Loucy (cell line): ENCODE measurements at regions not wholly inside any gene's neighbourhood (a gene's known extent, or its start where the extent isn't known, plus 50 kb on each side); places are given as distances from the start of the nearest gene placed in this dataset.

Source experiments
- H2AFZ ChIP-seq: fragments of 200-600 bp; sonication (generic); 2 replicates; pipeline ENCODE4 v1.6.0; 2016; ENCODE audit warnings: antibody characterized with exemption, mild to moderate bottlenecking, low read length, moderate library complexity
- H3F3A ChIP-seq: fragments of 200-600 bp; 2 replicates; pipeline ENCODE4 v1.6.0; 2016; ENCODE audit warnings: antibody characterized with exemption, low read depth, mild to moderate bottlenecking
- H3K27me3 ChIP-seq: fragments of 200-600 bp; sonication (generic); 2 replicates; pipeline ENCODE4 v1.6.1; 2014; ENCODE audit warnings: low read length, mild to moderate bottlenecking; ENCODE audit not compliant: insufficient read depth, poor library complexity, severe bottlenecking
- H3K36me3 ChIP-seq: fragments of 200-600 bp; sonication (generic); 2 replicates; pipeline ENCODE4 v1.6.1; 2016; ENCODE audit warnings: low read length; ENCODE audit not compliant: insufficient read depth
- H3K4me1 ChIP-seq: fragments of 200-600 bp; sonication (generic); 2 replicates; pipeline ENCODE4 v1.5.1; 2014; ENCODE audit warnings: low read length, mild to moderate bottlenecking; ENCODE audit not compliant: insufficient read depth, poor library complexity, severe bottlenecking
- H3K4me2 ChIP-seq: fragments of 200-600 bp; sonication (generic); 2 replicates; pipeline ENCODE4 v1.6.0; 2014; ENCODE audit warnings: antibody characterized with exemption, low read length, low read depth, mild to moderate bottlenecking; ENCODE audit not compliant: poor library complexity, severe bottlenecking
- H3K4me3 ChIP-seq: fragments of 200-600 bp; sonication (generic); 2 replicates; pipeline ENCODE4 v1.5.1; 2014; ENCODE audit warnings: low read length, mild to moderate bottlenecking, mixed read lengths; ENCODE audit not compliant: poor library complexity, severe bottlenecking
- H3K79me2 ChIP-seq: fragments of 200-600 bp; sonication (generic); 2 replicates; pipeline ENCODE4 v1.6.1; 2014; ENCODE audit warnings: low read length; ENCODE audit not compliant: insufficient read depth
- H3K9ac ChIP-seq: fragments of 200-600 bp; sonication (generic); 2 replicates; pipeline ENCODE4 v1.6.0; 2014; ENCODE audit warnings: mild to moderate bottlenecking, low read depth, low read length, moderate library complexity; ENCODE audit not compliant: poor library complexity, severe bottlenecking
- H3K9me2 ChIP-seq: fragments of 200-600 bp; sonication (generic); replicated peaks from 2 replicates; pipeline ENCODE4 v1.6.1; 2016; ENCODE audit warnings: low read depth, low read length, mixed read lengths
- H3K9me3 ChIP-seq: fragments of 200-600 bp; sonication (generic); 2 replicates; pipeline ENCODE4 v1.6.1; 2014; ENCODE audit warnings: mild to moderate bottlenecking, antibody characterized with exemption, low read length, low read depth; ENCODE audit not compliant: insufficient read depth
- H4K20me1 ChIP-seq: fragments of 200-600 bp; sonication (generic); 2 replicates; pipeline ENCODE4 v1.6.0; 2014; ENCODE audit warnings: antibody characterized with exemption, low read length, mild to moderate bottlenecking; ENCODE audit not compliant: insufficient read depth, poor library complexity, severe bottlenecking
- EZH2phosphoT487 ChIP-seq: fragments of 200-600 bp; IDR thresholded peaks from 2 replicates; pipeline ENCODE4 v1.6.1; 2018; ENCODE audit warnings: antibody characterized with exemption, mild to moderate bottlenecking, moderate library complexity, borderline replicate concordance
- TF ChIP-seq, protein P1 (sequence below): fragments of 200-600 bp; sonication (generic); conservative IDR thresholded peaks from 2 replicates; pipeline ENCODE4 v1.5.1; 2014; ENCODE audit warnings: mild to moderate bottlenecking, antibody characterized with exemption, low read length

DNA sequence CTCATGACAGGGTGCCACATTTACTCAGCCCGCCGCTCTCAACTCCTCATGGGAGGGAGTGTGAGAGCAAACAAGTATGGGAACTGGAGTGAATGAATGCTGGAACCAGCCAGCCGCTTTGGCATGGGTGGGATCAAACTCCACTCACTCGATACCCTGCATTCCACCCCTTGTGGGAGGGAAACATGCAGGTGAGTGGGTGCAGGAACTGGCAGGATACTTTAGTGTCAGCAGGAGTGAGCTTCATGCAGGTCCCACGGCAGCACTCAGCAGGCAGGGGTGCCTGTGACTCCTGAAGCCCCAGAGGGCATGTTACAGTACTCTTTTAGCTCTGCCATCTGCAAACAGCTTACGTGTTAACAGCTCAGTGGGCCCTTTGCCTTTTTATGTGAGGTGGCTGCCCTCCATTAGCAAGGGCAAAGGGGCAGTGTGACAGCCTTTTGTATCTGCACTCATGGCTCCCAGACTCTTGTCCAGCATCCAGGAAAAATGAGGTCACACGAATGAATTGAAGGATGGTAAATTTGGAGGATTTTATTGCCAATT lies 433.2 kb upstream of the NMUR2 start:
- Histone ChIP-seq H3K9me2 (no peaks in the 10 kb centered on the region), H3K4me3 (no peak overlapping the region), H3K36me3 (no peaks in the 10 kb centered on the region), H3K4me1 (no peaks in the 10 kb centered on the region), H3F3A (no peaks in the 10 kb centered on the region), H3K4me2 (no peak overlapping the region), H3K79me2 (no peaks in the 10 kb centered on the region), H3K9me3 (no peaks in the 10 kb centered on the region), H2AFZ (no peak overlapping the region), H4K20me1 (no peaks in the 10 kb centered on the region), H3K9ac (no peak overlapping the region), H3K27me3 (no peaks in the 10 kb centered on the region)
- TF ChIP-seq, protein P1, sequence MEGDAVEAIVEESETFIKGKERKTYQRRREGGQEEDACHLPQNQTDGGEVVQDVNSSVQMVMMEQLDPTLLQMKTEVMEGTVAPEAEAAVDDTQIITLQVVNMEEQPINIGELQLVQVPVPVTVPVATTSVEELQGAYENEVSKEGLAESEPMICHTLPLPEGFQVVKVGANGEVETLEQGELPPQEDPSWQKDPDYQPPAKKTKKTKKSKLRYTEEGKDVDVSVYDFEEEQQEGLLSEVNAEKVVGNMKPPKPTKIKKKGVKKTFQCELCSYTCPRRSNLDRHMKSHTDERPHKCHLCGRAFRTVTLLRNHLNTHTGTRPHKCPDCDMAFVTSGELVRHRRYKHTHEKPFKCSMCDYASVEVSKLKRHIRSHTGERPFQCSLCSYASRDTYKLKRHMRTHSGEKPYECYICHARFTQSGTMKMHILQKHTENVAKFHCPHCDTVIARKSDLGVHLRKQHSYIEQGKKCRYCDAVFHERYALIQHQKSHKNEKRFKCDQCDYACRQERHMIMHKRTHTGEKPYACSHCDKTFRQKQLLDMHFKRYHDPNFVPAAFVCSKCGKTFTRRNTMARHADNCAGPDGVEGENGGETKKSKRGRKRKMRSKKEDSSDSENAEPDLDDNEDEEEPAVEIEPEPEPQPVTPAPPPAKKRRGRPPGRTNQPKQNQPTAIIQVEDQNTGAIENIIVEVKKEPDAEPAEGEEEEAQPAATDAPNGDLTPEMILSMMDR = no peak
- TF ChIP-seq EZH2phosphoT487 = no peak

GRCh38 chr5:152844713-152845112 lies 439.6 kb upstream of the NMUR2 start:
- Histone ChIP-seq H3K4me2 (no peak overlapping the region), H3K4me1 (no peaks in the 10 kb centered on the region), H3K4me3 (no peak overlapping the region), H4K20me1 (no peaks in the 10 kb centered on the region), H3K9ac (no peak overlapping the region), H3K27me3 (no peaks in the 10 kb centered on the region), H3K36me3 (no peaks in the 10 kb centered on the region), H2AFZ (no peak overlapping the region), H3F3A (no peaks in the 10 kb centered on the region), H3K79me2 (no peaks in the 10 kb centered on the region), H3K9me3 (no peaks in the 10 kb centered on the region), H3K9me2 (no peaks in the 10 kb centered on the region)
- no peak for TF ChIP-seq EZH2phosphoT487
- TF ChIP-seq, protein P1 = no peak

DNA sequence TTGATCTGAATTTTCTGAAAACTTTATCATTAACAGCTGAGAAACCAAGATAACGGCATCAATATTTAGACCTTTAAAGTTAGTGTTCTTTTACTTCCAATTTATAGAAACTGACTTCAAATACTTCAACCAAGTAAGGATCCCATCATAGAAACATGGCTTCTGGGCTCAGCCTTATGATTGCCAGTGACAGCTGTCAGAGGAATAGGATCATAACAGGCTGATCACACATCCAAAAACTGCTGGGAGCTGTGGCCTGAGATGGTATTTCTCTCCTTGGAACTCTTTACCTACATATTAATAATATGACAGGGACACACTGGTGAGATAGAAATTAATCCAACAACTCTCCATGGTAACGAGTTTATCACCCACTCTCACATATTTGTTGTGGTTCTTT lies 448.3 kb upstream of the NMUR2 start:
- no peak overlapping the region for H2AFZ ChIP-seq
- no peaks in the 10 kb centered on the region for H3F3A ChIP-seq
- no peaks in the 10 kb centered on the region for H4K20me1 ChIP-seq
- no peaks in the 10 kb centered on the region for H3K79me2 ChIP-seq
- no peak overlapping the region for H3K4me2 ChIP-seq
- H3K9me3 ChIP-seq = no peaks in the 10 kb centered on the region
- H3K4me1 ChIP-seq = no peaks in the 10 kb centered on the region
- no peaks in the 10 kb centered on the region for H3K27me3 ChIP-seq
- no peaks in the 10 kb centered on the region for H3K9me2 ChIP-seq
- H3K36me3 ChIP-seq = no peaks in the 10 kb centered on the region
- H3K9ac ChIP-seq = no peak overlapping the region
- no peak overlapping the region for H3K4me3 ChIP-seq
- no peak for TF ChIP-seq EZH2phosphoT487
- TF ChIP-seq, protein P1 = no peak
